ENCODE measurements at regions not wholly inside any gene's neighbourhood (a gene's known extent, or its start where the extent isn't known, plus 50 kb on each side); places are given as distances from the start of the nearest gene placed in this dataset.
"Not testable (repeated sequence)": the region's sequence is repeated elsewhere in the genome, so short reads cannot be mapped to it uniquely, and the experiment has no call there.

GRCh38 chr21:27949093-27949492 is 982.2 kb upstream of the ADAMTS5 start:
- DNase-seq (ENCODE audit: low read depth in 2 of 2, low spot score in 1 of 2), result not testable (repeated sequence)

DNA sequence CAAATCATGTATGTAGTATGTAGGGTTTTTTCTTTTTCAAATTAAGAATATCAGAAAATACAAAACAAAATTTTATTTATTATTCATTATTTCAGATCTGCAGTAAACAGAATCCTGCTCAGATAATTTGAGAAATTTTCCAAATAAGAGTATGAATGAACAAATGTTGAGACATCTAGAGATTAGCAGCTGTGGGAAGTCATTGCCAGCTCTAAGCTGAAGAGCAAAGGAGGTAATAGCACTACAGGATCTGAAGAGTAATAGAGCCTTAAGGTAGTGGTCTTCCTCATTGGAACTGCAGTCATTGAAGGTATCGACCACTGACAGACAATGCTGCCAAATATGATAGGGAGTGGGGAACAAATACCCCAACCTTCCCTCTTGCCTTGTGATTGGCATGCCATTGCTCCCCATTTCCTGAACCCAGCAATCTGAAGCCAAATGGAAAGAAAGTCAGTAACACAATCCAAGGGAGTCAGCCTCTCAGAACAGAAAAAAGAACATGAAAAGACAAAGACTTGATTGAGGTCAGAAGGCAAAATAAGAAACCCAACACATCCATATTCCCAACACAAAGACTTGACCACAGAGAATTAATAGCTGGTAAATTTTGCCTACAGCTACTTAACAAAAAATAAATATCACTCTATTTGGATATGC is 963.4 kb upstream of the ADAMTS5 start:
- DNase-seq (ENCODE audit: low read depth in 2 of 2, low spot score in 1 of 2), result not testable (repeated sequence)

DNA sequence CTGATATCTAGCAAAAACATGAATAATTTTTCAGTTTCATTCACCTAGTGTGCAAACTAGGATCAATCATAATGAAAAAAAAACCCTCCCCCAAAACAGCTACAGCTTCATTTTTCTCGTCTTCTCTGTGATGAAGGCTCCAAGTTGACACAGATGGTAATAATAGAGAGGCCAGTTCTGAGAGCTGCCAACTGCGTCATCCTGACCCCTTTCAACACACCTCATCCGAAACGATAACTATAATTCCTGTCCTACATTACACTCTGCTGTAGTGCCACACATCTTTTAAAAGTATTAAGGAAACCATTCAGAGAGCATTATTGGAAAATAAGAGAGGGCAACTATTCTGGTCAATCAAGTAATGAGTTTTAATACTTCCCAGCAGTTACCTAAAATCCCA is 962.3 kb upstream of the ADAMTS5 start:
- not testable (repeated sequence) for DNase-seq (ENCODE audit: low read depth in 2 of 2, low spot score in 1 of 2)

DNA sequence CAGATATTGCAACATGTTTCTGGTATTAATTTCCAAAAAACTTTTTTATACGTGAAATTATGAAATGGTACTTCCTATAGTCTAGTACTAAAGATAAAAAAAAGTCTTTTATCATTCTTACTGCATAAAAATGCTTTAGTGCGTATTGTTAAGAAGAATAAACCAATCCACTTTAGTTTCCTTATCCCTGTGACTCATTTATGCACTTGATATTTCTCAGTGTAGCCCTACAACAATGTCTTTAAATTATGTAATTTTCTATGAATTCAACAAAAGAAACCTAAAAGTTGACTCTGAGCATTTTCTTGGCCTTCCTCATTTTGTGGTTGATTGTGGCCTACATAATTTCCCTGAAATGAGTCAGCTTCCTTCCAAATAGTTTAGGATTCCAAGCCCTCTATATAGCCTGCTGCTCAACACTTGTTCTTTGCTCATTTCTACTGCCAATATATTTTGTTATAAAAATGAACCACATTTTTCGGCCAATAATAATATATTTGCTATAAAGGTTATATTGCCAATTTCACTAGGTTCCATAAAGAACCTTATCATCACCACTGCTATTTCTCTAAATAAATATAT is 961.7 kb upstream of the ADAMTS5 start:
- DNase-seq (ENCODE audit: low read depth in 2 of 2, low spot score in 1 of 2), result not testable (repeated sequence)

GRCh38 chr21:27921421-27921820 is 954.5 kb upstream of the ADAMTS5 start:
- DNase-seq (ENCODE audit: low read depth in 2 of 2, low spot score in 1 of 2), result not testable (repeated sequence)

DNA sequence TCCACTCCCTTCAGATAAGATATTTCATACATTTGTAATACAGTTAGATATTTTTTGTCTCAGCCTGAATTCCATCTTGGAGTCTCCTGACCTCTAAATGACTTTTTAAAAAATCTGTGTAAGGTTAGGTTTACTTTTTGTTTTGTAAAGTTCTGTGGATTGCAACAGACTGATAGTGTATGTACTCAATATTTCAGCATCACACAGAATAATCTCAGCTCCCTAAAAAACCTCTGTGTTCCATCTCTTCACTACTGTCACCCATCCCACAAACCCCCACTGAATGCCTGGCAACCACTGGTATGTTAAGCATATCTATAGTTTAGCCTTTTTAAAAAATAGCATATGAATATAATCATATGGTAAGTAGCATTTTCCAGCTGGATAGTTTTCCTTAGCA is 951.1 kb upstream of the ADAMTS5 start:
- DNase-seq (ENCODE audit: low read depth in 2 of 2, low spot score in 1 of 2), result not testable (repeated sequence)

DNA sequence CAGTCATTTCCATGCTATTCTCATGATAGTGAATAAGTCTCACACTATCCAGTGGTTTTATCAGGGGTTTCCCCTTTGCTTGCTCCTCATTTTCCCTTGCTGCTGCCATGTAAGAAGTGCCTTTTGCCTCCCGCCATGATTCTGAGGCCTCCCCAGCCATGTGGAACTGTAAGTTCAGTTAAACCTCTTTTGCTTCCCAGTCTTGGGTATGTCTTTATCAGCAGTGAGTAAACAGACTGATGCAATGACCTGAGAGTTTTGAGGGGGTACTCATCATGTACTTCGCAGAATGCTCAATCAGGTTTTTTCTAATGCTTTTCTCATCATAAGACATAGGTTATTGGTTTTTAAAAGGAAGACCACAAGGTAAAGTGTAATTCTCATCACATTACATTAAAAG is 949.4 kb upstream of the ADAMTS5 start:
- DNase-seq (ENCODE audit: low read depth in 2 of 2, low spot score in 1 of 2), result not testable (repeated sequence)

DNA sequence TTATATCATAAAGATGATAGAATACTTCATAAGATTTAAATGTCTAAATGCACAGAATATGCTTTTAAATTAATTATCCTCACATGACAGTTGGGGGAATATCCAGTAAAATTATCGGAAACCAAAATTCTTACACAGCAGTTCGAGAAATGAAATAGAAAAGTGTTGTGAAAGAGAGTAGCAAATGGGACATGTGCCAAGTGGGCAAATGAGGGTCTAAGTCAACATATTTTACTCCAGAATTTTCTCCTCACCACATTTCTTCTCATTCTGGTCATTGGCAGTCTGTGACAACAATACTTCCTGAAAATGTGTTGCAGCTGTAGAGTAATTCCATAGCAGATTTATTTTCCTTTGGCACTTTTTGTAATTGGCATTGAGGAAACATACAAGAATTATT is 945.2 kb upstream of the ADAMTS5 start:
- DNase-seq (ENCODE audit: low read depth in 2 of 2, low spot score in 1 of 2), result not testable (repeated sequence)

DNA sequence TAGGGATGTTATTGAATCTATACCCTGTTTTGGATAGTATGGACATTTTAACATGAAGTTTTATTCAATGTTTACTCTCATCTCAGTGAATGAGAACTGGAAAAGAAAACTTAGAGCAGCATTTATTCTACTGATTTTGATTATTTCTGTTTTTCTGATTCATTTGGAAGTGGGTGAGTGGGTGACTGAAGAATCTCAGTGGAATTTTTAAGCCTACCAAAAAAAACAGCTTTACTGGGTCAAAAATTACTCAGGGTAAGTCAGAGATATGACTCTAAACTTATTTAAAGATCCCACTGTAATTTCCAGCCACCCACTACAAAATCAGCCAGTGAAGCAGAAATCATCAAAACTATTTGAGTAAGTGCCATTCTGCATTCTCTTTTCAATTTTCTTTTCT is 942.6 kb upstream of the ADAMTS5 start:
- not testable (repeated sequence) for DNase-seq (ENCODE audit: low read depth in 2 of 2, low spot score in 1 of 2)

- DNase-seq (ENCODE audit: low read depth in 2 of 2, low spot score in 1 of 2), result not testable (repeated sequence)
Observed at GRCh38 chr21:27908816-27909215, 941.9 kb upstream of the ADAMTS5 start.

DNA sequence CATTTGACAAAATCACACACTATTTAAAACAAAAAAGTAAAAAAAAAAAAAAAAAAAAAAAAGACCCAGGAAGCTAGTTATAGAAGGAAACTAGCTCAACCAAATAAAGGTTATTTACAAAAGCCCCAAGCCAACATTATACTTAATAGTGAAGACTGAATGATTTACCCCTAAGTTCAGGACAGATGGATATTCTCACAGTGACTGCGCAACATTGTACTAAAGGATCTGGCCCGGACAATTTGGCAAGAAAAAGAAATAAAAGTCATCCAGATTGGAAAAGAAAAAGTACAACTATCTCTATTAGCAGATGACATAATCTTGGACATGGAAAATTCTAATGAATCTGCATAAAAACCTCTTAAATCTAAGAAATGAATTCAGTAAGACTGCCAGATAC is 936.0 kb upstream of the ADAMTS5 start:
- DNase-seq (ENCODE audit: low read depth in 2 of 2, low spot score in 1 of 2), result not testable (repeated sequence)

GRCh38 chr21:27893619-27894018 is 926.7 kb upstream of the ADAMTS5 start:
- not testable (repeated sequence) for DNase-seq (ENCODE audit: low read depth in 2 of 2, low spot score in 1 of 2)

DNA sequence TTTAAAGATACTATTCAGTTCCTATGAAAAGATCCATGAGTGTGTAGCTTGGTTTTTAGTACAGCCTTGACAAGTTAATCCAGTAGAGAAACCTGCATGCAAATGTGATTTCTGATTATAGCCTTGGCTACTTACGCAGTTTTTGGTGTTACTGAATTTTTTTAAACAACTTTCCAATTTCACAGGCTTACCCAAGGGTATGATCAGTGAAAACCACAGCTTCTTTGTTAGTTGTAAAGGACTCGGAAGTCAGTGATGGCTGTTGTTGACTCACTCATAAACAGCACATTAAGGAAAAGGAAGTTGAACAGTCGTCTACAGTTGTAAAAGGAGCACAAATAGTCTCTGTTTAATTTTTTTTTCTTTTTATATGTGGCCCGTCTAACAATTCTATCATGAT is 924.6 kb upstream of the ADAMTS5 start:
- not testable (repeated sequence) for DNase-seq (ENCODE audit: low read depth in 2 of 2, low spot score in 1 of 2)

- not testable (repeated sequence) for DNase-seq (ENCODE audit: low read depth in 2 of 2, low spot score in 1 of 2)
Observed at GRCh38 chr21:27887808-27888455, 921.0 kb upstream of the ADAMTS5 start.

DNA sequence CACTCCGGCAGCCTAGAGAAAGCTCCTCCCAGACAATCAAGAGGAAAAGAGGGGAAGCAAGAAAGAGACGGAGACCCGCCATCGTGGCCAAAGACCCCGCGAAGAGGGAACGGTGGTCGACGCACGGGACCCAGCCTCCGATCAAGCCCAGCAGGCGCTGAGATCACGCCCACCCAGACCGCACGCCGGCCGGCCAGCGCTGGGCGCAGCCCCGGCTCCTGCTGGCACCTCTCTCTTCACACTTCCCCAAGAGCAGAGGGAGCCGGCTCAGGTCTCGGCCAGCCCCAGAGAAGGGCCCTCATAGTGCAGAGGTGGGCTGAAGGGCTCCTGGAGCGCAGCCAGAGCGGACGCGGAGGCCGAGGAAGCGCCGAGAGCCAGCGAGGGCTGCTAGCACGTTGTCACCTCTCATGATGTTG is 918.4 kb upstream of the ADAMTS5 start:
- DNase-seq (ENCODE audit: low read depth in 2 of 2, low spot score in 1 of 2), result no peak

GRCh38 chr21:27881331-27881730 is 914.4 kb upstream of the ADAMTS5 start:
- not testable (repeated sequence) for DNase-seq (ENCODE audit: low read depth in 2 of 2, low spot score in 1 of 2)

GRCh38 chr21:27872411-27872810 is 905.5 kb upstream of the ADAMTS5 start:
- not testable (repeated sequence) for DNase-seq (ENCODE audit: low read depth in 2 of 2, low spot score in 1 of 2)

DNA sequence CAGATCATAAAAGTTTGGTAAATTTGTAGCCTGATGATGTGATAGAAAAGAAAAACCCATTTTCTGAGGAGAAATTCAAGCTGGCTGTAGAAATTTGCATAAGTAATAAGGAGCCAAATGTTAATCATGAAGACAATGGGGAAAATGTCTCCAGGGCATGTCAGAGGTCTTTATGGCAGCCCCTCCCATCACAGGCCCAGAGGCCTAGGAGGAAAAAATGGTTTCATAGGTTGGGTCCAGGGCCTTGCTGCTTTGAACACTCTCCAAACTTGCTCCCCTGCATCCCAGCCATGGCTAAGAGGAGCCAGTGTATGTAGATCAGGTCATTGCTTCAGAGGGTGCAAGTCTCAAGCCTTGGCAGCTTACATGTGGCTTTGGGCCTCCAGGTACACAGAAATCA is 903.9 kb upstream of the ADAMTS5 start:
- DNase-seq (ENCODE audit: low read depth in 2 of 2, low spot score in 1 of 2), result not testable (repeated sequence)

GRCh38 chr21:27860314-27860955 is 893.5 kb upstream of the ADAMTS5 start:
- not testable (repeated sequence) for DNase-seq (ENCODE audit: low read depth in 2 of 2, low spot score in 1 of 2)

DNA sequence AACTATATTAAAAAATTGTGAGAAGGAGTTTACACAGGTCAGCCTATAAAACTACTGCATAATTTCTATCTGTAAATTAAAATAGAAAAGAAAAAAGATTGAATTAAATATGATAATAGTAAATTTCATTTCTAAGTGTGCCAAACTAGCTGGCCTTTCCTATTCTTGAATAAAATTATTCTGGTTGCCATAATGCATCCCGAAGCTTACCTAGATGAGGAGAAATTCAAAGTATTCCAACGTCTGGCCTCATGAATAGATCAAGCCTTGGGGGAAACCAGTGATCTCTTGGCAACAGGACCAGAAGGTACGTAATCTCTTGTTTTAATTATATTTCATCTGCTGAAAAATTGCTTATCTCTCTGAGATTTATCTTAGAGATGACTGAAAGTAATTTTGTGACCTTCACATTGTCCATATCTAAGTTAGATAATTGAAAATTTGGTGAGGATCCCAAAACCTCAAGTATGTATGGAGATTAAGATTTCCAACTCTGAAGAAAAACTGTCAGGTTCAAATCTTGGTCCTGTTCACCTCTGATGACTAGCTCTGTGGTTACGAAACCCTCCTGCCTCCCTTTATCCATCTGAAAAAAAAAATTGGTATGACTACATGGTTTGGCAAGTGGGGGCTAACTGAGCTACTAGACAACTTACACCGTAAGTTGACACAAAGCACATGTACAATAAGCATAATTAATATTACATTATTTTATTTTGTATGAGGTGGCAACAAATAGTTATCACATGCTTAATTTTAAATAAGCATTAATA is 891.4 kb upstream of the ADAMTS5 start:
- not testable (repeated sequence) for DNase-seq (ENCODE audit: low read depth in 2 of 2, low spot score in 1 of 2)

DNA sequence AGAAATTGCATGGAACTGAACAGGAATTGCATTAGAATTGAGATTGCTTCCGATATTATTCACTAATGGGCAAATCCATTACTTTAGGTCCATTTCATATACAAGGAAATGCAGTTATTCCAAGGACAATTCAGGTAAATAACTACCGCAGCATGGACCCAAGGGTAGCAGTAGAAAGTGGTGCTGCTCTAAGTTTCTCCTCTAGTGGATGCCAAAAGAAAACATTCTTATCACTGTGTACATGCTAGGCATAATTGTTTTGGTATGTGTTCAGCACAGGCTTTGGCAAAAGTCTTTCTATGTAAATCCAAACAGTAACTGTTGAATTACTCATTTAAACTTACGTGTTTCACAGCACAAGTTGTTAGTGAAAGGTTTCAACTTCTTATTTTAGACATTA is 890.1 kb upstream of the ADAMTS5 start:
- not testable (repeated sequence) for DNase-seq (ENCODE audit: low read depth in 2 of 2, low spot score in 1 of 2)
